H1 (cell line): ENCODE measurements at regions not wholly inside any gene's neighbourhood (a gene's known extent, or its start where the extent isn't known, plus 50 kb on each side); places are given as distances from the start of the nearest gene placed in this dataset.

Experiments
- KDM1A ChIP-seq: fragments of 200-600, 300-600 bp; sonication (generic); IDR thresholded peaks from 2 replicates; pipeline ENCODE4 v1.7.1; 2016; ENCODE audit warnings: mild to moderate bottlenecking, low read length, borderline replicate concordance
- POLR2A ChIP-seq, 2 experiments: IDR thresholded peaks; 1 replicate in 1 of 2; 2 replicates in 1 of 2; pipeline ENCODE4 v1.6.1; 2011; ENCODE audit warnings: low read depth in 2 of 2, low read length in 2 of 2, mild to moderate bottlenecking in 2 of 2; ENCODE audit errors: control extremely low read depth in 1 of 2
- TEAD4 ChIP-seq: IDR thresholded peaks from 2 replicates; pipeline ENCODE4 v1.6.1; 2012; ENCODE audit warnings: low read depth, low read length, inconsistent platforms, mixed read lengths
- TF ChIP-seq, protein P1 (sequence below), 3 experiments: IDR thresholded peaks; 1 replicate in 2 of 3; 2 replicates in 1 of 3; pipeline versions ENCODE4 v1.5.1 to v1.6.1; 2011; ENCODE audit warnings: low read length in 3 of 3, mild to moderate bottlenecking in 3 of 3, inconsistent platforms in 2 of 3, low read depth in 1 of 3, moderate library complexity in 1 of 3; ENCODE audit not compliant: insufficient read depth in 1 of 3; ENCODE audit errors: control extremely low read depth in 1 of 3
- TF ChIP-seq, protein P2 (sequence below): IDR thresholded peaks from 2 replicates; pipeline ENCODE4 v1.6.1; 2012; ENCODE audit warnings: inconsistent platforms

DNA sequence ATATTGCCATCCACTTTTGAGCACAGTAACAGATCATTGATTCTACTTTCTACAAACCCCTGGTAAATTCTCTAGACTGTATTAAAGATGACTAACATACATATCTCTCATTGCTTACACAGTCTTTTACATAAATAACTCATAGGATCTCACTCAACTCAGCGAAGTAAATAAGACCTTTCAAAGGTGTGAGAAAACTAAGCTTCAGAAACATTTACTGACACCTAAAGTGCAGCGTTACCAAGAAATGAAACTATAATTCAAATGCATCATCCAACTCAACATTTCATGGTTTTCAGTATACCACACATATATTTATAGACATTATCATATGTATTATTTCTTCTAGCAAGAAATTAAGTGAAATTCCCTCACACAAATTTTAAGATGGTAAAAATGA, 189.8 kb downstream of the METTL4 start:
- TF ChIP-seq, protein P1, sequence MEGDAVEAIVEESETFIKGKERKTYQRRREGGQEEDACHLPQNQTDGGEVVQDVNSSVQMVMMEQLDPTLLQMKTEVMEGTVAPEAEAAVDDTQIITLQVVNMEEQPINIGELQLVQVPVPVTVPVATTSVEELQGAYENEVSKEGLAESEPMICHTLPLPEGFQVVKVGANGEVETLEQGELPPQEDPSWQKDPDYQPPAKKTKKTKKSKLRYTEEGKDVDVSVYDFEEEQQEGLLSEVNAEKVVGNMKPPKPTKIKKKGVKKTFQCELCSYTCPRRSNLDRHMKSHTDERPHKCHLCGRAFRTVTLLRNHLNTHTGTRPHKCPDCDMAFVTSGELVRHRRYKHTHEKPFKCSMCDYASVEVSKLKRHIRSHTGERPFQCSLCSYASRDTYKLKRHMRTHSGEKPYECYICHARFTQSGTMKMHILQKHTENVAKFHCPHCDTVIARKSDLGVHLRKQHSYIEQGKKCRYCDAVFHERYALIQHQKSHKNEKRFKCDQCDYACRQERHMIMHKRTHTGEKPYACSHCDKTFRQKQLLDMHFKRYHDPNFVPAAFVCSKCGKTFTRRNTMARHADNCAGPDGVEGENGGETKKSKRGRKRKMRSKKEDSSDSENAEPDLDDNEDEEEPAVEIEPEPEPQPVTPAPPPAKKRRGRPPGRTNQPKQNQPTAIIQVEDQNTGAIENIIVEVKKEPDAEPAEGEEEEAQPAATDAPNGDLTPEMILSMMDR (IDR thresholded peaks at IDR 0.05; ENCODE audit: control extremely low read depth in 1 of 3, insufficient read depth in 1 of 3, low read depth in 1 of 3, low read length in 3 of 3): no peak
- TF ChIP-seq, protein P2, sequence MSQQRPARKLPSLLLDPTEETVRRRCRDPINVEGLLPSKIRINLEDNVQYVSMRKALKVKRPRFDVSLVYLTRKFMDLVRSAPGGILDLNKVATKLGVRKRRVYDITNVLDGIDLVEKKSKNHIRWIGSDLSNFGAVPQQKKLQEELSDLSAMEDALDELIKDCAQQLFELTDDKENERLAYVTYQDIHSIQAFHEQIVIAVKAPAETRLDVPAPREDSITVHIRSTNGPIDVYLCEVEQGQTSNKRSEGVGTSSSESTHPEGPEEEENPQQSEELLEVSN: no peak
- TF ChIP-seq TEAD4 (no peak), KDM1A (no peak), POLR2A (IDR thresholded peaks at IDR 0.05; ENCODE audit: control extremely low read depth in 1 of 2, low read depth in 2 of 2, low read length in 2 of 2) (no peak)
